ELR (cell line): ENCODE measurements at regions not wholly inside any gene's neighbourhood (a gene's known extent, or its start where the extent isn't known, plus 50 kb on each side); places are given as distances from the start of the nearest gene placed in this dataset.

ENCODE experiments used
- DNase-seq: peaks from one replicate; pipeline ENCODE4 v3.0.0-alpha.2; 2015; ENCODE audit warnings: low read depth

- peak; percentile 40 for DNase-seq
Observed at GRCh38 chr13:107466326-107467099, 748.8 kb downstream of the LIG4 start.

GRCh38 chr13:107462501-107462900, 752.8 kb downstream of the LIG4 start:
- no peak for DNase-seq

GRCh38 chr13:107461751-107462150, 753.6 kb downstream of the LIG4 start:
- no peak for DNase-seq

GRCh38 chr13:107459430-107459829, 755.9 kb downstream of the LIG4 start:
- DNase-seq: no peak

- DNase-seq: no peak
Observed at GRCh38 chr13:107458269-107458668, 757.1 kb downstream of the LIG4 start.

GRCh38 chr13:107457686-107458085, 757.6 kb downstream of the LIG4 start:
- no peak for DNase-seq

GRCh38 chr13:107456431-107456830, 758.9 kb downstream of the LIG4 start:
- no peak for DNase-seq

GRCh38 chr13:107452833-107453232, 762.5 kb downstream of the LIG4 start:
- no peak for DNase-seq

GRCh38 chr13:107450931-107451330, 764.4 kb downstream of the LIG4 start:
- peak; percentile 62 for DNase-seq

GRCh38 chr13:107450431-107450830, 764.9 kb downstream of the LIG4 start:
- peak; percentile 7 for DNase-seq

GRCh38 chr13:107447591-107447990, 767.7 kb downstream of the LIG4 start:
- DNase-seq: no peak

GRCh38 chr13:107441279-107441678, 774.1 kb downstream of the LIG4 start:
- peak; percentile 33 for DNase-seq

GRCh38 chr13:107438251-107438650, 777.1 kb downstream of the LIG4 start:
- no peak for DNase-seq

- no peak for DNase-seq
Observed at GRCh38 chr13:107434347-107434746, 781.0 kb downstream of the LIG4 start.

GRCh38 chr13:107427536-107427935, 787.8 kb downstream of the LIG4 start:
- DNase-seq: no peak

GRCh38 chr13:107422421-107422820, 792.9 kb downstream of the LIG4 start:
- no peak for DNase-seq

GRCh38 chr13:107421951-107422350, 793.4 kb downstream of the LIG4 start:
- DNase-seq: peak; percentile 22

GRCh38 chr13:107421028-107421427, 794.3 kb downstream of the LIG4 start:
- DNase-seq: peak; percentile 22

GRCh38 chr13:107413005-107413404, 802.3 kb downstream of the LIG4 start:
- no peak for DNase-seq

GRCh38 chr13:107407074-107407473, 808.3 kb downstream of the LIG4 start:
- DNase-seq: no peak

GRCh38 chr13:107395927-107396662, 819.2 kb downstream of the LIG4 start:
- no peak for DNase-seq

GRCh38 chr13:107392205-107392604, 823.1 kb downstream of the LIG4 start:
- no peak for DNase-seq

- no peak for DNase-seq
Observed at GRCh38 chr13:107387525-107387924, 819.6 kb upstream of the ARGLU1 start.
